Heart right ventricle (tissue), 16 donors: ENCODE measurements at regions not wholly inside any gene's neighbourhood (a gene's known extent, or its start where the extent isn't known, plus 50 kb on each side); places are given as distances from the start of the nearest gene placed in this dataset.
A peak's percentile ranks its signal among the peaks of the same experiment; 100 is the strongest.

Source experiments
- ATAC-seq, 8 donors: fragments of 200-7000 bp; cut with Tn5 transposase; one replicate each; pipeline ENCODE4 v1.9.1; 2020; ENCODE audit warnings: mild to moderate bottlenecking in 8 of 8, moderate library complexity in 8 of 8, moderate number of reproducible peaks in 1 of 8
- DNase-seq, 2 donors: peaks; one replicate each; pipeline ENCODE4 v3.0.0-alpha.2; 2020
- H3K27ac ChIP-seq, 10 donors: fragments of 200-600 bp; sonication (generic) in 2 of 10; one replicate each; pipeline versions ENCODE4 v1.5.0 to v1.8.0; 2020 to 2022; ENCODE audit warnings: mild to moderate bottlenecking in 3 of 10
- H3K27me3 ChIP-seq, 7 donors: fragments of 200-600 bp; one replicate each; pipeline ENCODE4 v1.8.0; 2021 to 2022; ENCODE audit warnings: mild to moderate bottlenecking in 2 of 7
- H3K36me3 ChIP-seq, 9 donors: fragments of 200-600 bp; sonication (generic) in 1 of 9; one replicate each; pipeline versions ENCODE4 v1.5.0 to v1.8.0; 2020 to 2022; ENCODE audit warnings: mild to moderate bottlenecking in 2 of 9
- H3K4me1 ChIP-seq, 9 donors: fragments of 200-600 bp; sonication (generic) in 1 of 9; one replicate each; pipeline versions ENCODE4 v1.5.0 to v1.8.0; 2020 to 2022; ENCODE audit warnings: mild to moderate bottlenecking in 4 of 9
- H3K4me3 ChIP-seq, 10 donors: fragments of 200-600 bp; sonication (generic) in 2 of 10; one replicate each; pipeline versions ENCODE4 v1.5.0 to v1.8.0; 2020 to 2022; ENCODE audit warnings: mild to moderate bottlenecking in 7 of 10, moderate library complexity in 2 of 10
- H3K9me3 ChIP-seq, 11 donors: fragments of 200-600 bp in 10 of 11; sonication (generic) in 2 of 11; one replicate each; pipeline versions ENCODE4 v1.5.0 to v1.8.0; 2013 to 2022; ENCODE audit warnings: mild to moderate bottlenecking in 2 of 11, control low read depth in 1 of 11, moderate library complexity in 1 of 11
- WGBS, 2 donors: extraction: QIAGEN DNeasy Blood & Tissue Kit; methylation state at CpG; one replicate each; pipeline ENCODE4 v1.1.7; 2013; ENCODE audit warnings: inconsistent platforms in 1 of 2; 5-methylcytosine and 5-hydroxymethylcytosine counted together
- intact Hi-C, 10 donors: fragments of 100-400 bp; cut with DNase I; formaldehyde crosslinking; loops; one replicate each; pipeline versions ENCODE4 v1.11.1 to v1.14.2; 2022
- TF ChIP-seq, protein P1 (sequence below), 9 donors: fragments of 200-600 bp; sonication (generic) in 2 of 9; IDR thresholded peaks; one replicate each; pipeline versions ENCODE4 v1.5.0 to v1.8.0; 2021 to 2022; ENCODE audit warnings: antibody characterized with exemption in 9 of 9, mild to moderate bottlenecking in 5 of 9, moderate library complexity in 1 of 9
- donor health status: Arrhythmogenic right ventricular cardiomyopathy.
- donor health status: ischemic (EF 13 %, LVEDD 7.1; RV severe dilation, severe dysfunction).
- donor health status: healthy with polysubstance abuse.
- donor health status: DM: no; HTN: yes; CAD: no.
- donor health status: DM: no; HTN: no; CAD: no.
- donor health status: ischemic (EF 25% LVEDD 6.9; RV normal size, moderate dysfunction).
- donor health status: ischemic (EF 25% LVEDD 5.7; RV mildly dilated, moderate dysfunction).
- donor health status: healthy.
- donor health status: DM: yes; HTN: yes; CAD: no.
- donor health status: Ischemic cardiomyopathy.
- donor health status: ischemic (EF 35%, LVEDD 5.7; RV mildly dilated, moderate dysfunction).
- donor health status: nonischemic (EF 11% LVEDD 7.7; RV severe dilation, severe dysfunction).
- donor health status: DM: yes; HTN: yes; CAD: no.
- donor health status: PGD.
- donor health status: ischemic (EF 29% LVEDD 5.4; RV normal size, mild dysfunction).
- donor health status: nonischemic (EF 23%, LVEDD 6.1; RV moderate dilation, normal function).

DNA sequence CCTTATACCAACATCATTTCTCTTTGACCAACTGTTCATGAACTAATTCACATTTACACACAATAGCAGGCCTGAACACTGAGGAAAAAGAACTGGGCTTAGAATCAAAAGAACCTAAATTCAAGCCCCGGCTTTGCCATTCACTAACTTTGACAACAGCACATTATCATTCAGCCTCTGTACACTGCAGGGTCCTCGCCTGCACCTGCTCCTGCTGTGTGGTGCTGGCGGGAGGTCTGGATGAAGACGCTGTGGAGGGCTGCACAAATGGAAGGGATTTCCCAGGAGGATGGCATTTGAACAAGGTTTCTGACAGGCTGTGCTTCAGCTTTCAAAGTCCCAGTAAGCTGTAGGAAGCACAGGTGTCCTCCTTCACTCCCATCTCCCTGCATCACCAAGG, 151.2 kb downstream of the ZDHHC21 start:
- Histone ChIP-seq H3K4me1 (no peaks in the 10 kb centered on the region), H3K27ac (no peak overlapping the region), H3K9me3 (no peaks in the 10 kb centered on the region), H3K36me3 (no peaks in the 10 kb centered on the region), H3K27me3 (no peaks in the 10 kb centered on the region), H3K4me3 (no peak overlapping the region)
- intact Hi-C loops: no loop called here
- 79 to 89% methylated on average over 4 of the region's 4 CpGs for WGBS, 2 donors
- no peak for DNase-seq
- no peak for ATAC-seq
- TF ChIP-seq, protein P1, sequence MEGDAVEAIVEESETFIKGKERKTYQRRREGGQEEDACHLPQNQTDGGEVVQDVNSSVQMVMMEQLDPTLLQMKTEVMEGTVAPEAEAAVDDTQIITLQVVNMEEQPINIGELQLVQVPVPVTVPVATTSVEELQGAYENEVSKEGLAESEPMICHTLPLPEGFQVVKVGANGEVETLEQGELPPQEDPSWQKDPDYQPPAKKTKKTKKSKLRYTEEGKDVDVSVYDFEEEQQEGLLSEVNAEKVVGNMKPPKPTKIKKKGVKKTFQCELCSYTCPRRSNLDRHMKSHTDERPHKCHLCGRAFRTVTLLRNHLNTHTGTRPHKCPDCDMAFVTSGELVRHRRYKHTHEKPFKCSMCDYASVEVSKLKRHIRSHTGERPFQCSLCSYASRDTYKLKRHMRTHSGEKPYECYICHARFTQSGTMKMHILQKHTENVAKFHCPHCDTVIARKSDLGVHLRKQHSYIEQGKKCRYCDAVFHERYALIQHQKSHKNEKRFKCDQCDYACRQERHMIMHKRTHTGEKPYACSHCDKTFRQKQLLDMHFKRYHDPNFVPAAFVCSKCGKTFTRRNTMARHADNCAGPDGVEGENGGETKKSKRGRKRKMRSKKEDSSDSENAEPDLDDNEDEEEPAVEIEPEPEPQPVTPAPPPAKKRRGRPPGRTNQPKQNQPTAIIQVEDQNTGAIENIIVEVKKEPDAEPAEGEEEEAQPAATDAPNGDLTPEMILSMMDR (IDR thresholded peaks at IDR 0.05): no peak

GRCh38 chr9:14538526-14538925, 154.7 kb downstream of the ZDHHC21 start:
- Histone ChIP-seq H3K36me3 (no peaks in the 10 kb centered on the region), H3K27ac (no peak overlapping the region), H3K27me3 (no peaks in the 10 kb centered on the region), H3K4me3 (no peak overlapping the region), H3K4me1 (peaks cover 0 to 17% (median 9%) of the 10 kb centered on the region in 9 donors), H3K9me3 (no peaks in the 10 kb centered on the region)
- intact Hi-C loops: no loop called here
- WGBS, 2 donors: 95 to 98% methylated on average over 4 of the region's 4 CpGs
- TF ChIP-seq, protein P1 (IDR thresholded peaks at IDR 0.05): no peak
- DNase-seq: no peak
- no peak for ATAC-seq

GRCh38 chr9:14535161-14535955, 157.9 kb downstream of the ZDHHC21 start:
- no peaks in the 10 kb centered on the region for H3K27me3 ChIP-seq
- peaks cover 0 to 25% (median 9%) of the 10 kb centered on the region in 9 donors for H3K4me1 ChIP-seq
- intact Hi-C loops: no loop called here
- ATAC-seq (peak; percentile 74 to 96 (median 90)), DNase-seq (peak; percentile 36 to 60)
- TF ChIP-seq, protein P1 (IDR thresholded peaks at IDR 0.05): no peak
- no peaks in the 10 kb centered on the region for H3K9me3 ChIP-seq
- 28 to 37% methylated on average over 12 of the region's 12 CpGs for WGBS, 2 donors
- peak overlapping the region; percentile 53 to 84 (median 74) for H3K27ac ChIP-seq
- no peaks in the 10 kb centered on the region for H3K36me3 ChIP-seq
- H3K4me3 ChIP-seq: peak overlapping the region in 5 of 10 donors; percentile 1 to 28 (median 19)

DNA sequence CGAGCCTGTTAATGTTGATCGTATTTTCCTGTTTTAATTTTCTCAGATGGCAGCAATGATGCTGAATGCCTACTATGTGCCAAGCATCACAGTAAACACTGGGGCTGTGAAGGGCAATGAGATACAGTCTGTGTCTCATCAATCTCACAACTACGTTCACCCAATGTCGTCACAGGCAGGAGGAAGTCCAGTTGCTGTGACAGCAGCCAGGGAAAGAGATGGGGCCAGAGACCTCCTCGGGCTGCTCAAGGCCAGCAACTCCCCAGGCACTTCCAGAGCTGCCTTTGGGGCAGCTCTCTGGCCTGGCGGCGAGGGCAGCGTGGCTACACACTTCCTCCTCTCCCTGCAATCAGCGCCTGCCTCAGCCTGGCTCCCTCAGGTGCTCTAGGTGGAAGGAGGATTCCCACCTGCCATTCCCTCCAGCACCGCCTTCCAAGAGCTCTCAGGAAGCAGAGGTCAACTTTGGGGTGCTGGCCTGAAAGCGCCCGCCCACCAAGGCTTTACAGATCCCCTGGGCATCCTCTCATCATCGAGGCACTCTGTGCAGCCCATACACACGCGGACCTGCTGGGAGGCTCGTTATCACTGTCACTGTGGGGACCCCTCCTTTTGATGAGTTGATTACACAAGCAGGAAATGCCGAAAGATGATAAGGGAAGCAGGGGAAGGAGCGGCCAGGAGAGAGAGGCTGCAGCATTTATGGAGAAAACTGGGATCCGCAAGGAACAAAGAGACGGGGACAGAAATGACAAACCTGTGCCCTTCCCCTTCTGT, 159.2 kb downstream of the ZDHHC21 start:
- DNase-seq (no peak), ATAC-seq (peak in 3 of 8 donors; percentile 18 to 56 (median 22))
- Histone ChIP-seq H3K27me3 (no peaks in the 10 kb centered on the region), H3K27ac (peak overlapping the region in 9 of 10 donors; percentile 59 to 84 (median 74)), H3K4me3 (no peak overlapping the region), H3K9me3 (no peaks in the 10 kb centered on the region), H3K36me3 (no peaks in the 10 kb centered on the region), H3K4me1 (peaks cover 0 to 25% (median 9%) of the 10 kb centered on the region in 9 donors)
- intact Hi-C loops: no loop called here
- TF ChIP-seq, protein P1 (IDR thresholded peaks at IDR 0.05): no peak
- WGBS, 2 donors: 48 to 52% methylated on average over 20 of the region's 20 CpGs
